IPS-18a (cell line): ENCODE measurements at regions not wholly inside any gene's neighbourhood (a gene's known extent, or its start where the extent isn't known, plus 50 kb on each side); places are given as distances from the start of the nearest gene placed in this dataset.

Experiments used
- H3K27ac ChIP-seq: one replicate; pipeline ENCODE4 v1.5.1; 2013; ENCODE audit warnings: low read length
- H3K27me3 ChIP-seq: one replicate; pipeline ENCODE4 v1.6.1; 2013; ENCODE audit warnings: mild to moderate bottlenecking, low read length; ENCODE audit not compliant: control insufficient read depth, insufficient read depth
- H3K36me3 ChIP-seq: one replicate; pipeline ENCODE4 v1.6.1; 2013; ENCODE audit warnings: low read depth, low read length; ENCODE audit not compliant: control insufficient read depth
- H3K4me1 ChIP-seq: one replicate; pipeline ENCODE4 v1.6.1; 2013; ENCODE audit warnings: low read depth, low read length; ENCODE audit not compliant: control insufficient read depth
- H3K4me3 ChIP-seq: one replicate; pipeline ENCODE4 v1.5.1; 2013; ENCODE audit warnings: low read length
- H3K9ac ChIP-seq: one replicate; pipeline ENCODE4 v1.6.1; 2013; ENCODE audit warnings: mild to moderate bottlenecking, low read length, moderate library complexity
- H3K9me3 ChIP-seq: one replicate; pipeline ENCODE4 v1.6.1; 2013; ENCODE audit warnings: low read depth, low read length; ENCODE audit not compliant: control insufficient read depth

DNA sequence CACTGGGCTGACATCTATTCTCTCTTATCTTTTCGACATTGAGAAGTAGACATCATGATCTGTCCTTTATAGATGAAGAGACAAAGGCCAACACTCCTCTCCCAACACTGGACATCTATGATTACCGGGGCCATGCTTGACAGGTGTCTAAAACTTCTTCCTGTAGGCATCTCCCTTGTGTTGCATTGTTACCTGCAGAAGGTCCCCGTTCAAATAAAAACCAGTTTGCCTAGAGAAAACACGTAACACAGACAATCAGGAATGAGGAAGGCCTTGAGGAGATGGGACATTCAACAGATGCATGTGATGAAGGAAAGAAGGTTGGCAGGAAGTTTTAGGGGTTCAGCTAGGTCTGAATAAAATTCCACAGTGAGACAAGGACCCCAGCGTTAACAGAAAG is 70.8 kb upstream of the ST8SIA3 start:
- H3K27me3 ChIP-seq, result no peaks in the 10 kb centered on the region
- no peak overlapping the region for H3K9ac ChIP-seq

GRCh38 chr18:57286949-57287348 is 65.4 kb upstream of the ST8SIA3 start:
- H3K36me3 ChIP-seq, result no peaks in the 10 kb centered on the region
- no peak overlapping the region for H3K4me3 ChIP-seq
- H3K27me3 ChIP-seq, result no peaks in the 10 kb centered on the region
- no peaks in the 10 kb centered on the region for H3K4me1 ChIP-seq
- H3K9ac ChIP-seq, result no peak overlapping the region
- H3K9me3 ChIP-seq, result no peaks in the 10 kb centered on the region
- no peak overlapping the region for H3K27ac ChIP-seq

More for the DNA sequence above, 70.8 kb upstream of the ST8SIA3 start:
- H3K9me3 ChIP-seq, result no peaks in the 10 kb centered on the region
- no peak overlapping the region for H3K27ac ChIP-seq
- H3K4me1 ChIP-seq, result peaks cover 10% of the 10 kb centered on the region
- no peak overlapping the region for H3K4me3 ChIP-seq
- no peaks in the 10 kb centered on the region for H3K36me3 ChIP-seq

DNA sequence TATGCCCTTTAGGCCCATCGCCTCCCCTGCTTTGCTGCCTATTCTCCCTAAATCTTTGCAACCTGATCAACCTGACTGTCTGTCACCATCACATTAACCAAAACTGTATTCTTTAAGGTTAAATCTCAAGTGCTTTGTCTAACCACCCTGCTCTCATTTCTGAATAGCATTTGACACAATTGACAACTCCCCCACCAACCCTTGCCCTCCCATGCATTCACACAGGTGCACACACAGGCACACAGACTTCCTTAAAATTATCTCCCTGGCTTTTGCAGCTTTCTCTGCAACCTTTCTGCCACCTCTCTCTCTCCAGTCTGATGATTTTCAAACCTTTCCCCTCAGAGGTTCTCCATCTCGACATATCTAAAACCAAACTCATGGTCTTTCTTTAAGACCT is 64.6 kb upstream of the ST8SIA3 start:
- Histone ChIP-seq H3K4me1 (no peaks in the 10 kb centered on the region), H3K4me3 (no peak overlapping the region), H3K27me3 (no peaks in the 10 kb centered on the region), H3K36me3 (no peaks in the 10 kb centered on the region), H3K27ac (no peak overlapping the region), H3K9ac (no peak overlapping the region), H3K9me3 (no peaks in the 10 kb centered on the region)

- Histone ChIP-seq H3K9me3 (no peaks in the 10 kb centered on the region), H3K27ac (no peak overlapping the region), H3K27me3 (no peaks in the 10 kb centered on the region), H3K4me1 (peaks cover 3% of the 10 kb centered on the region), H3K9ac (no peak overlapping the region), H3K4me3 (no peak overlapping the region), H3K36me3 (no peaks in the 10 kb centered on the region)
These were observed 57.8 kb upstream of the ST8SIA3 start for GRCh38 chr18:57294547-57294946.

- H3K9me3 ChIP-seq, result no peaks in the 10 kb centered on the region
- H3K4me3 ChIP-seq, result no peak overlapping the region
- no peak overlapping the region for H3K9ac ChIP-seq
- no peaks in the 10 kb centered on the region for H3K36me3 ChIP-seq
- H3K27me3 ChIP-seq, result no peaks in the 10 kb centered on the region
- H3K4me1 ChIP-seq, result peaks cover 3% of the 10 kb centered on the region
- H3K27ac ChIP-seq, result no peak overlapping the region
These were observed 56.0 kb upstream of the ST8SIA3 start for GRCh38 chr18:57296336-57296735.

DNA sequence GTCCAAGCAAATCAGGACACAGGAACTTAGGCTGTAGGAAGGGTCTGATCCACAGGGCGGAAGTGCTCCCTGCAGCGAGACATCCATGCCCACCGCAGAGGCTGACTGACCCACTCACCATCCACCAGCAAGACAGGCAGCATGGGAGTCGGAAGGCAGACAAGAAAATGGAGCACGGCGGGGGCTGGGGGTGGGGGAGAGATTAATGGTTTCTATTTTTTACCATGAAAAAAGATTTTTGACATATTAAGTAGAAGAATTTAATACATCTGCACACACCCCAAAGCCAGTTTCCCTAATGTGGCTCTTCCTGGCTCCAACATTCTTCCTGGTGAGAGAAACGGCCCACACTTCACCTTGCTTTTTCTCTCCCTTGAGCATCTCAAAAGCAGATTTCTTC is 55.1 kb upstream of the ST8SIA3 start:
- H3K27me3 ChIP-seq, result no peaks in the 10 kb centered on the region
- no peak overlapping the region for H3K27ac ChIP-seq
- peaks cover 3% of the 10 kb centered on the region for H3K4me1 ChIP-seq
- no peak overlapping the region for H3K9ac ChIP-seq
- H3K9me3 ChIP-seq, result no peaks in the 10 kb centered on the region
- no peak overlapping the region for H3K4me3 ChIP-seq
- no peaks in the 10 kb centered on the region for H3K36me3 ChIP-seq

- Histone ChIP-seq H3K27me3 (no peaks in the 10 kb centered on the region), H3K27ac (no peak overlapping the region), H3K36me3 (no peaks in the 10 kb centered on the region), H3K9me3 (no peaks in the 10 kb centered on the region), H3K4me3 (no peak overlapping the region), H3K9ac (no peak overlapping the region), H3K4me1 (no peaks in the 10 kb centered on the region)
These were observed 52.4 kb upstream of the ST8SIA3 start for GRCh38 chr18:57299931-57300330.

DNA sequence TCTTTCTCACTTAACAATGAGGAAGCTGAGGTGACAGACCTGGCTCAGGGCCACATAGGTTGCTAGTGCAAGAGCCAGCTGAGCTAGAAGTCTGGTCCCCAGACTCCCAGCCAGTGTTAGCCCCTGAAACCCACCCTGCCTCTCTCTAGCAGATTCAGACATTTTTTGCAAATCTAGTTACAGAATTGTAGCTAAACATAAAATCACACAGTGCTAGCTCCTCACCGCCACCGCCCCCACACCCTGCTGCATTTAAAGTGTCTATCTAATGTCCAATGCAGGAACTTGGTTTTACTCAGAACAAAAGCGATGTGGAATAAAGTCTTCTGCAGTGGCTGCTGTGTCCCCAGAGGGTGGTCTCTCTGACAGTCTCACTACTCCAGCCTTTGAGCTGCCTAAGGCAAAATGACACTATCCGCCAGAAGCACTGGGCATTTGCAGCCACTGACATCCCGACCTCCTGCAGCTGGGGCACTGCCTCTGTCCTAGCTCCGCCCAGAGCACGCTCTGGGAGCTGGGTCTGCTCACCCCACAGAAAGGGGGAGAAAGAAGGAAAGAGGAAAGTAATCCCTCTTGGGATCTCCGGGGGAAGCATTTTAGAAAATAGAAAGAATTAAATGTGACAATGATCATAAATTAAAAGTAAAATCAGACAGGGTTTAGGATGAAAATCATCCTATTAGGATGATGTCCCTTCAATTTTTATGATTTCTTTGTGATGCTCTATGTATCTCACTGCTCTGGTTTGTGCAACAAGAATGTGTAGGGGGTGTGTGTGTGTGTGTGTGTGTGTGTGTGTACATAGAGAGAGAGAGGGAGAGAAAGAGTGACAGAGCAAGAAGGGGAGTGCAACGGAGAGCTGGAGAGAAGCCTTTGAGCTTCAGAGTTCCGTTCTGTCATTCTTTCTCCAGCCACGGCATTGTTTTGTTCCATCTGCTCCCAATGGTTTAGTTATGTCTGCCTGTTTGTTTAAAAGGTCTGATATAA is 50.5 kb upstream of the ST8SIA3 start:
- no peaks in the 10 kb centered on the region for H3K9me3 ChIP-seq
- H3K36me3 ChIP-seq, result no peaks in the 10 kb centered on the region
- no peak overlapping the region for H3K9ac ChIP-seq
- no peaks in the 10 kb centered on the region for H3K27me3 ChIP-seq
- no peak overlapping the region for H3K4me3 ChIP-seq
- no peak overlapping the region for H3K27ac ChIP-seq
- H3K4me1 ChIP-seq, result no peaks in the 10 kb centered on the region
